HCT116 (cell line): ENCODE measurements at regions not wholly inside any gene's neighbourhood (a gene's known extent, or its start where the extent isn't known, plus 50 kb on each side); places are given as distances from the start of the nearest gene placed in this dataset.

Experiments used
- ATAC-seq: fragments of 200-7000 bp; cut with Tn5 transposase; 2 replicates; pipeline ENCODE4 v1.9.1; 2020; ENCODE audit warnings: mild to moderate bottlenecking, moderate library complexity
- BruUV-seq: library from RNA; stranded (reverse); fragments of 400-500 nt; replicated peaks from 2 replicates; lab custom pipeline; 2021; lab: Mats Ljungman, UMichigan
- CTCF ChIA-PET: fragments of 300-600 bp; sonication (Branson Sonifier 250); formaldehyde crosslinking; loops from one replicate; lab custom pipeline; 2021; ENCODE audit warnings: antibody characterized with exemption; lab: Charles Lee
- POLR2A ChIA-PET: fragments of 300-600, 350-600 bp; sonication (Branson Sonifier 250); formaldehyde crosslinking; loops from one replicate; lab custom pipeline; 2021; ENCODE audit warnings: antibody characterized with exemption; lab: Charles Lee
- RAD21 ChIA-PET, 2 experiments: fragments of 300-600 bp; sonication (Branson Sonifier 250); formaldehyde crosslinking; loops; one replicate each; lab custom pipeline; 2023; ENCODE audit warnings: low total read pairs in 2 of 2; ENCODE audit not compliant: uncharacterized antibody in 2 of 2, unreplicated experiment in 2 of 2, low non-redundant PET in 1 of 2; lab: Charles Lee
- DNase-seq: peaks from one replicate; pipeline ENCODE4 v3.0.0-alpha.2; 2010; ENCODE audit warnings: low read depth, low spot score
- H2AFZ ChIP-seq: fragments of 200-600 bp; shearing (Covaris generic), sonication (generic); 2 replicates; pipeline ENCODE4 v1.6.1; 2017; ENCODE audit warnings: low read depth, mixed run types, mixed read lengths, antibody characterized with exemption, low read length; ENCODE audit not compliant: poor library complexity, severe bottlenecking
- H3K27ac ChIP-seq: 2 replicates; pipeline ENCODE4 v1.5.1; 2012; ENCODE audit warnings: low read depth, low read length
- H3K27me3 ChIP-seq: fragments of 200-600 bp; sonication (generic); 2 replicates; pipeline ENCODE4 v1.6.1; 2016; ENCODE audit warnings: mixed run types, low read length, mixed read lengths; ENCODE audit not compliant: insufficient read depth
- H3K36me3 ChIP-seq, 2 experiments: fragments of 200-500 bp in 1 of 2; fragments of 200-600 bp in 1 of 2; sonication (Bioruptor generic) in 1 of 2; sonication (generic) in 1 of 2; 2 replicates each; pipeline versions ENCODE4 v1.5.1 to v1.6.1; 2014 to 2016; ENCODE audit warnings: low read length in 2 of 2, inconsistent platforms in 1 of 2, mixed read lengths in 1 of 2, mixed run types in 1 of 2; ENCODE audit not compliant: insufficient read depth in 2 of 2, control insufficient read depth in 1 of 2
- H3K4me1 ChIP-seq, 2 experiments: fragments of 200-600 bp in 1 of 2; sonication (generic) in 1 of 2; 2 replicates each; pipeline versions ENCODE4 v1.5.1 to v1.6.1; 2012 to 2017; ENCODE audit warnings: low read length in 2 of 2, inconsistent platforms in 1 of 2, mild to moderate bottlenecking in 1 of 2, mixed read lengths in 1 of 2, mixed run types in 1 of 2, moderate library complexity in 1 of 2; ENCODE audit not compliant: insufficient read depth in 2 of 2, control insufficient read depth in 1 of 2
- H3K4me2 ChIP-seq: fragments of 200-600 bp; sonication (generic); 2 replicates; pipeline ENCODE4 v1.6.1; 2017; ENCODE audit warnings: mixed run types, low read length, mixed read lengths
- H3K4me3 ChIP-seq, 2 experiments: fragments of 200-600 bp in 1 of 2; sonication (generic) in 1 of 2; replicated peaks in 1 of 2; 2 replicates each; pipeline ENCODE4 v1.5.1; 2011 to 2016; ENCODE audit warnings: low read length in 2 of 2, control low read depth in 1 of 2, low read depth in 1 of 2, mild to moderate bottlenecking in 1 of 2, mixed read lengths in 1 of 2, mixed run types in 1 of 2
- H3K79me2 ChIP-seq: fragments of 200-600 bp; sonication (generic); 2 replicates; pipeline ENCODE4 v1.6.1; 2017; ENCODE audit warnings: mild to moderate bottlenecking, mixed run types, low read length, moderate library complexity, mixed read lengths; ENCODE audit not compliant: insufficient read depth
- H3K9ac ChIP-seq: fragments of 200-600 bp; sonication (generic); 2 replicates; pipeline ENCODE4 v1.6.1; 2016; ENCODE audit warnings: low read length, mixed read lengths
- H3K9me2 ChIP-seq: fragments of 200-600 bp; sonication (generic), shearing (Covaris generic); 2 replicates; pipeline ENCODE4 v1.6.1; 2017; ENCODE audit warnings: mixed run types, mild to moderate bottlenecking, moderate library complexity; ENCODE audit not compliant: insufficient read depth
- H3K9me3 ChIP-seq, 2 experiments: fragments of 200-500 bp in 1 of 2; fragments of 200-600 bp in 1 of 2; sonication (Bioruptor generic) in 1 of 2; sonication (generic) in 1 of 2; 2 replicates each; pipeline ENCODE4 v1.6.1; 2014 to 2017; ENCODE audit warnings: low read length in 2 of 2, mixed read lengths in 2 of 2, inconsistent platforms in 1 of 2, low read depth in 1 of 2, mild to moderate bottlenecking in 1 of 2, mixed run types in 1 of 2, moderate library complexity in 1 of 2; ENCODE audit not compliant: control insufficient read depth in 1 of 2, insufficient read depth in 1 of 2
- H4K20me1 ChIP-seq: fragments of 200-600 bp; sonication (generic), shearing (Covaris generic); 2 replicates; pipeline ENCODE4 v1.6.1; 2017; ENCODE audit warnings: mixed run types, mild to moderate bottlenecking, moderate library complexity; ENCODE audit not compliant: insufficient read depth
- CBX3 ChIP-seq: IDR thresholded peaks from 2 replicates; pipeline ENCODE4 v1.6.1; 2012; ENCODE audit warnings: low read depth
- CEBPB ChIP-seq: IDR thresholded peaks from 2 replicates; pipeline ENCODE4 v1.6.1; 2012; ENCODE audit warnings: low read depth
- EGR1 ChIP-seq: IDR thresholded peaks from 2 replicates; pipeline ENCODE4 v1.6.1; 2012; ENCODE audit warnings: low read depth
- ELF1 ChIP-seq: IDR thresholded peaks from 2 replicates; pipeline ENCODE4 v1.6.1; 2012; ENCODE audit warnings: low read depth, borderline replicate concordance
- EZH2phosphoT487 ChIP-seq: fragments of 200-600 bp; IDR thresholded peaks from 2 replicates; pipeline ENCODE4 v1.6.1; 2018; ENCODE audit warnings: antibody characterized with exemption, borderline replicate concordance
- FOSL1 ChIP-seq: IDR thresholded peaks from 2 replicates; pipeline ENCODE4 v1.6.1; 2012; ENCODE audit warnings: low read depth
- JUND ChIP-seq: IDR thresholded peaks from 2 replicates; pipeline ENCODE4 v1.6.1; 2012
- POLR2A ChIP-seq: IDR thresholded peaks from 2 replicates; pipeline ENCODE4 v1.7.0; 2011; ENCODE audit warnings: borderline replicate concordance; ENCODE audit not compliant: insufficient read depth, insufficient read length; ENCODE audit errors: extremely low read depth
- POLR2AphosphoS5 ChIP-seq: IDR thresholded peaks from 2 replicates; pipeline ENCODE4 v1.6.1; 2011; ENCODE audit warnings: mild to moderate bottlenecking, low read depth, low read length, moderate library complexity
- RAD21 ChIP-seq: IDR thresholded peaks from 2 replicates; pipeline ENCODE4 v1.6.1; 2012; ENCODE audit warnings: low read depth, mild to moderate bottlenecking
- SIN3A ChIP-seq: IDR thresholded peaks from 2 replicates; pipeline ENCODE4 v1.6.1; 2012; ENCODE audit warnings: low read depth
- SP1 ChIP-seq: IDR thresholded peaks from 2 replicates; pipeline ENCODE4 v1.6.1; 2012; ENCODE audit warnings: low read depth
- SRF ChIP-seq: IDR thresholded peaks from 2 replicates; pipeline ENCODE4 v1.6.1; 2012; ENCODE audit warnings: low read depth
- YY1 ChIP-seq: IDR thresholded peaks from 2 replicates; pipeline ENCODE4 v1.6.1; 2011; ENCODE audit warnings: low read length, low read depth, moderate library complexity, mild to moderate bottlenecking; ENCODE audit not compliant: insufficient replicate concordance; ENCODE audit errors: extremely low read depth
- ZBTB33 ChIP-seq: IDR thresholded peaks from 2 replicates; pipeline ENCODE4 v1.6.1; 2011; ENCODE audit warnings: mild to moderate bottlenecking, low read length, moderate library complexity; ENCODE audit not compliant: insufficient replicate concordance; ENCODE audit errors: extremely low read depth
- ZFX ChIP-seq: fragments of 450-650 bp; IDR thresholded peaks from 2 replicates; pipeline ENCODE4 v1.6.1; 2017
- ZNF274 ChIP-seq: fragments of 200-500 bp; sonication (Bioruptor generic); IDR thresholded peaks from 2 replicates; pipeline ENCODE4 v1.6.1; 2014; ENCODE audit warnings: mild to moderate bottlenecking, low read depth, low read length, inconsistent platforms
- intact Hi-C: fragments of 100-400 bp; cut with micrococcal nuclease; formaldehyde crosslinking; loops from 2 replicates; pipeline ENCODE4 v1.10.0; 2022

DNA sequence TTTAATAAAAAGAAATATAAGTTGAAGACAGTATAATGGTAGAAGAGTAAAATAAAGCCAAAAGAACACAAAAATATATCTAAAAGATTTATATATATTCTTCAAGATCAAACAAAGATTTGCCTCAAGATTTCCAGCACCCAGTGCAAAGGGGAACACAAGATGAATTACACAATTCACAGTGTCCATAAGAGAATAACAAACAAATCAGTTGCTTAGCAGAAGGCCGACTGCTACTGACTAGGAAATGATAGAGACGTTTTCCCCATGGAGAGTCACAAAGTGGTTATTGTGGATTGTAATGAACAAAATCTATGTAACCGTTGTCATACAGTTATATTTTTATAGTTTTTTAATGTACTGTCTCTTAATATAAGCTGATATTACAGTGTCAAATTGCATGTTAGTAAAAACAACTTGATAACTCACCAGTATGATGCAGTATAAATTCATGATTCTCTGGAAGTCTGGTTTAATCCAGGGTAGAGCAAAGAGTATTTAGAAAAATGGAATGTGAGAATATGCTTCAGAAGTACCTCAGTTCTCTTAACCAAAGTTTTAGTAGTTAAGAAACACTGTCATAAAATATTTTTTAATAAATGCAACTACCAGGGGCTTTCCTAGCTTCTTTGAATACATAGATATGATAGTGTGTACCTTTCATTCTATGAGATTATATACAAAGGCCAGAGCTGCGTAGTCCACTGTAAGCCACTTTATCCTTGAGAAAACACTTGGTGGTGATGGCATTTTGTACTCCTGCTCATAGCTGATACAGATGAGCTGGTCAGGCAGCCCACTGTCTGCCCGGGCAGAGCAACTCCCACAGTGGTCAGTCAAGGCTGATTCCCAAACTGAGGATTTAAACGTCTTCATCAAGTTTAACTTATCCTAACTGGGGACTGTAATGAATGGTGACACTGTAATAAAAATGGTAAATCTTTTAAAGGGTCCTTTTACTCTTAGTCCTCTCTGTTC, 180.5 kb upstream of the DTNA start:
- no peaks in the 10 kb centered on the region for H3K36me3 ChIP-seq
- DNase-seq (no peak), ATAC-seq (no peak)
- H4K20me1 ChIP-seq = no peaks in the 10 kb centered on the region
- H3K79me2 ChIP-seq = no peaks in the 10 kb centered on the region
- TF ChIP-seq POLR2A (no peak), SIN3A (no peak), POLR2AphosphoS5 (no peak), FOSL1 (no peak), RAD21 (no peak), ZNF274 (no peak), JUND (no peak), CBX3 (no peak), SRF (no peak)
- H3K4me2 ChIP-seq = no peak overlapping the region
- peaks cover 14% of the 10 kb centered on the region for H3K27me3 ChIP-seq
- intact Hi-C loops = no loop called here
- POLR2A ChIA-PET = no interaction called here
- H3K9me2 ChIP-seq = no peaks in the 10 kb centered on the region
- BruUV-seq = no TSS peak
- H2AFZ ChIP-seq = no peak overlapping the region
- no peak overlapping the region for H3K9ac ChIP-seq
- no peaks in the 10 kb centered on the region for H3K4me1 ChIP-seq
- RAD21 ChIA-PET = no interaction called here
- CTCF ChIA-PET = no interaction called here
- no peak overlapping the region for H3K4me3 ChIP-seq
- H3K27ac ChIP-seq = no peak overlapping the region
- no peaks in the 10 kb centered on the region for H3K9me3 ChIP-seq

- Histone ChIP-seq H3K27me3 (peaks cover 4% of the 10 kb centered on the region), H3K4me3 (no peak overlapping the region), H3K4me2 (no peak overlapping the region), H3K9me2 (no peaks in the 10 kb centered on the region), H2AFZ (no peak overlapping the region), H3K27ac (no peak overlapping the region), H3K4me1 (no peaks in the 10 kb centered on the region), H3K9ac (no peak overlapping the region), H3K79me2 (no peaks in the 10 kb centered on the region), H4K20me1 (no peaks in the 10 kb centered on the region), H3K36me3 (no peaks in the 10 kb centered on the region), H3K9me3 (no peaks in the 10 kb centered on the region)
- no peak for ATAC-seq
- DNase-seq = no peak
- POLR2A ChIA-PET = no interaction called here
- intact Hi-C loops = no loop called here
- CTCF ChIA-PET = no interaction called here
- RAD21 ChIA-PET = no interaction called here
- TF ChIP-seq POLR2A (no peak), ELF1 (no peak), FOSL1 (no peak), EGR1 (no peak), CEBPB (no peak), CBX3 (no peak), SP1 (no peak), EZH2phosphoT487 (no peak), ZFX (no peak), SIN3A (no peak), ZNF274 (no peak), POLR2AphosphoS5 (no peak), YY1 (no peak), ZBTB33 (no peak), RAD21 (no peak)
- no TSS peak for BruUV-seq
Measured at GRCh38 chr18:34531110-34531509, 179.0 kb upstream of the DTNA start.
